Ecto neural progenitor cell (in vitro differentiated cells): ENCODE measurements at regions not wholly inside any gene's neighbourhood (a gene's known extent, or its start where the extent isn't known, plus 50 kb on each side); places are given as distances from the start of the nearest gene placed in this dataset.
"Not testable (repeated sequence)": the region's sequence is repeated elsewhere in the genome, so short reads cannot be mapped to it uniquely, and the experiment has no call there.

Source experiments
- DNase-seq: peaks from one replicate; pipeline ENCODE4 v3.0.0-alpha.2; 2018; ENCODE audit warnings: low spot score

- no peak for DNase-seq
Measured at GRCh38 chr3:178099274-178099673, 437.0 kb upstream of the KCNMB2 start.

- no peak for DNase-seq
Measured at GRCh38 chr3:178099862-178100261, 436.4 kb upstream of the KCNMB2 start.

DNA sequence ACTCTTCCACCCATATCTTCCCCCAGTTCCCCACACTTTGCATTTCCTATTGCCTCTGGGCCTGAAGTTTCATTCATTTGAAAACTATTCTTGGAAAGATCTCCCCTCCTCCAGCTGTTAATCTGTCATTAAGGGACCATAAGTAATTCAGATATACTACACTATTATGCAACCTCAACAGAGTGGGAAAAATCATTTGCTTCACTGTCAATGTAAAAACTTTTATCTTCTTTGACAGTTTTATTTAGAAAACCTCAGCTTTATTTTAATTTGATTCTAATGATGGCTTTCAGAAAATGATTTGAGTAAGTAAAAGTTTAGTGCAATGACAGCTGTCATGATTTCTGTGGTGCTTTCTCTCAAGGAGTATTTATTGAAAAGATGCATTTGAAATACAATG is 435.3 kb upstream of the KCNMB2 start:
- DNase-seq: no peak

DNA sequence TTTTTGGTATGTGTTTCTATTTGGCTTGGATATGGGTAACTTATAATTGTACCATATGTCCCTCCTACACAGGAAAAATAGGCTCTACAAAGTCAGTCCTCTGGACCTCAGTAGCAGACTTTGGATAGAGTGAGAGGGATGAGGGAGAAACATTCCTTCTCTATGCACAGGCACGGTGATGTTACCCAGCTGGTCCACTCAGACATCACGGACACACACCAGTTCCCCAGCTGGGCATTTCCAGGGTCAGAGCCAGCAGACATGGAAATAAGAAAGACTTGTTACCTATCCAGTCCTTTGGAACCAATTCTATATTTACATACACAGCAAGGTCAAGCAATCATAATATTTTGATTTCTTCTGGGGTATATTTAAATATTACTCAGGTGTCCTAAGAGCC is 433.1 kb upstream of the KCNMB2 start:
- DNase-seq: no peak

DNA sequence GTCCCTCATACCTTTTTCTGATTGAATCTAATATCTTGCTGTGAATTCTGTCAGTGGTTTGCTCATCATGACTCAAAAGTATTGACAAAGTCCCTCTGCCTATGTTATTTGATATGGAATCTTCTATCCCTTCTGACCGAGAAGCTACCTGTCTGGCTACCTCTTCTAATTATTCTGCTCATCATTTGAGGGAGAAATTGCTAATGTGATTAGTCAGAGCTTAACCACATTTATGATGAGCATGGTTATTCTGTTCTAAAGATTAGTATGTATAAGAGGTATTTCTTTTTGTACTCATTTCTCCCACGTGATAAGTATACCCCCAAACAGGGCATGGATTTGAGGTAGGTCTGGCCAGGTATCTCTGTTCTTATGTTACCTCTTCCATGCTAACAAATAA is 428.4 kb upstream of the KCNMB2 start:
- no peak for DNase-seq

DNA sequence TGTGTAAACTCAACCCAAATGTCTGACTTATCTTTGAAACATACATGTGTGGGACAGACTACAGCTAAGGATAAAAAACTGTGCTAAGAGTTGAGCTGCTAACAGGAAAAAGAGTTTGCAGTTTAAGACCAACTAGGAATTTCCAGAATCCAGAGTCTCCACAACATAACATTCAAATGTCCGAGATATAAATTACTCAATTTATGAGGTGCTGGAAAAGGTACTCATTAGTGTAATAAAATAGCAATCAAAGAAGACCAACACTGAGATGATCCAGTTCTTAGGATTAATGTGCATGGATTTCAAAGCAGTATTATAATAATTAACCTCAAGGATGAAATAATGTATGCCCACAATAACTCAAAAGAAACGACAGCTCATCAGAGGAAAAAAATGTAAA is 426.5 kb upstream of the KCNMB2 start:
- no peak for DNase-seq

DNA sequence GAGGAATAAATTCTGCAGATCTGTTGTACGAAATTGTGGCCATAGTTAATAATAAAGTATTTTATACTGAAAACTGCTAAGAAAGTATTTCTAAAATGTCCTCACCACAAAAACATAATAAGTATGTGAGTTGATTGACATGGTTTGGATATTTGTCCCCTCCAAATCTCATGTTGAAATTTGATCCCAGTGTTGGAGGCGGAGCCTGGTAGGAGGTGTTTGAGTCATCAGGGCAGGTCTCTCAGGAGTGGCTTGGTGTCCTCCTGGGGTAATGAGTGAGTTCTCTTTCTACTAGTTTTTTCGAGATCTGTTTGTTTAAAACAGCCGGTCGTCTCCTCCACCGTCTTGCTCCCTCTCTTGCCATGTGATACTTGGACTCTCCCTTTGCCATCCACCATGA is 424.1 kb upstream of the KCNMB2 start:
- no peak for DNase-seq

DNA sequence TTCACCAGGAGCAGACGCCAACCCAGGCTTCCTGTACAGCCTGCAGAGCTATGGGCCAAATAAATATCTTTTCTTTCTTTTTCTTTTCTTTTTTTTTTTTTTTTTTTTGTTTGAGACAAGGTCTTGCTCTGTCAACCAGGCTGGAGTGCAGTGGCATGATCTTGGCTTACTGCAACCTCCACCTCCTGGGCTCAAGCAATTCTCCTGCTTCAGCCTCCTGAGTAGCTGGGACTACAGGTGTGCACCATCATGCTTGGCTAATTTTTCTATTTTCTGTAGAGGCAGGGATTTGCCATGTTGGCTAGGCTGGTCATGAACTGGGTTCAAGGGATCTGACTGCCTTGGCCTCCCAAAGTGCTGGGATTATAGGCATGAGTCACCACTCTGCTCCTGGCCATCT is 423.7 kb upstream of the KCNMB2 start:
- not testable (repeated sequence) for DNase-seq

- DNase-seq: no peak
Measured at GRCh38 chr3:178117641-178118040, 418.6 kb upstream of the KCNMB2 start.

GRCh38 chr3:178119608-178120295 is 416.5 kb upstream of the KCNMB2 start:
- not testable (repeated sequence) for DNase-seq

- DNase-seq: no peak
Measured at GRCh38 chr3:178120367-178120766, 415.9 kb upstream of the KCNMB2 start.

DNA sequence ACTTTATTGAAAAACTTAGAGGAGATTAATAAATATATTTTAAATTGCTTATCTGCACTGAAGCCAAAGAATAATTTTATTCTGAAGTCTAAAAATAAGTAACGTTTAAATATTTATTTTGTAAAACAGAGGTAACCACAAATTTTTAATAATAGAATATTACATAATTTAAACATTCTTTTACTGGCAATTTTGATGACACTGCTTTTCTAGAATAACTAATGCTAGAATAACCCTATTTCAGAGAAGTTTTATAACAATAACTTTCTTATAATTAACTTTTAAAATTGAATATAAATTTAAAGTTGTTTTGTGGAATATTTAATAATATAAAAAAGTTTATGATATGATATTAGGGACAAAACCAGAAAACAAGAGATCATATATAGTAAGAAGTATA is 409.6 kb upstream of the KCNMB2 start:
- DNase-seq: no peak

DNA sequence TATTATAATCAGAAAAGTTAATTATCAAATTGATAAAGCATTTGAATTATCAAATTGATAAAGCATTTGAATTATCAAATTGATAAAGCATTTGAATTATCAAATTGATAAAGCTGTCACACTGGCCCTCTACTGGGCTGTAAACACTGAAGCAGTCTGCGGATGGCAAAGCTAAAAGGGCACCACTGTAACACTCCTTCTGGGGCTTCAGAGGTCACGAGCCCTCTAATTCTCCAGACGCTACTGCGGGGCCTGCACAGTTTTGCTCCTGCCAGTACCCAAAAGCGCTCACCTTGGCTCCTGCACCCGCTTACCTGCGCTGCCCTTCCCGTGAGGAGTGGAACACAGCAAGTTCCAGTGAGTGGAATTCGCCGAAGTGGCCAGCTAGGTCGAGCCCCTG is 409.0 kb upstream of the KCNMB2 start:
- DNase-seq: no peak

DNA sequence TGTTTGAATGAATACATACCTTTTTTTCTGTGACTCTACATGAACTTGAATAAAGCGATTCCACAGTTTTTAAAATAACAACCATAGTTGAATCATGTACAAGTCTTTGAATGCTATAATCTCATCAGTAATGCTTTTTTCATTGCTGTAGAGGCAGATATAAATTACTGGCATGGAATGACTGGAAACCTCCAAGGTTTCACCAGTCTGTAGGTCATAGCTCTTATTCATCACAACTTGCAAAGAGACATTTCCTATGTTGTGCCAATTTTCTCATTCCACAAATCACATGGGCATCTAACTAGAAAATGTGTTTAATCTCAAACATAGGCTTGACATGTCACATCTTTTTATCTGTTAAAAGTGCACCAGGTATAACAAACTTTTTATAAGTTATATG is 407.1 kb upstream of the KCNMB2 start:
- DNase-seq: no peak

DNA sequence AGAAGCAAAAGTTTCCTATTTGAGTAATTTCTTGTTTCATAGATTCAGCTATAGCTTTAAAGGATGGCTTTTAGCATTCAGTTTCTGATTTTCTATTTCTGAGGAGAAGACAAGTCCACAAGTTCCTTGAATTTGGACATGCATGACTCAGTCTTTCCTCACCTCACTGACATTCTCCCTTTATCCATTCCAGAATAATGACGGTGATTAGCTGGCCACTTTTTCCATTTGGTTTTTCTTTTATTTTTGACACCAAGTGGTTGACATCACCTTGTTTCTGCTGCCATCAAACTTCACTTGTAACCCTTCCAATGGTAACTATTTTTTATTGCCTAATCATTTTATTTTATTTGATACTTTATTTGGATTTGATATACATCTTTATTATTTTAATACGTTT is 404.4 kb upstream of the KCNMB2 start:
- no peak for DNase-seq

DNA sequence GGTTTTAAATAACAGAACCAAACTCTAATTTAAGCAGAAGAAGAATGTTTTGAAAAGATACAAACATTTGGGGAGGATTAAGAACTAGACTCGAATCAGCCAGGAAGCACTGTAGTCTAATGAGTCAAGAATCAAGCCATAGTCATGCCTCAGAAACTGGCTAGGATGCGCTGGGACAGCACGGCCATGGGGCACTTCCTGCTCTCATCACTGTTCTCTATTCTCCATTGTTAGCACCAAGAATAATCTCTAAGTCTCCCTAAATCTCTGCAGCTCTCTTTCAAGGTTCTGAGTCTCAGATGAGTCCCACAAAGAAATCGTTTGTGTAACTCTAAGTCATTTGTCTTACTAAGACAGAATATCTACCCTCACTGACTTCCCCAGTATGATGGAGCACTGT is 399.0 kb upstream of the KCNMB2 start:
- no peak for DNase-seq

- no peak for DNase-seq
Measured at GRCh38 chr3:178137831-178138230, 398.4 kb upstream of the KCNMB2 start.

DNA sequence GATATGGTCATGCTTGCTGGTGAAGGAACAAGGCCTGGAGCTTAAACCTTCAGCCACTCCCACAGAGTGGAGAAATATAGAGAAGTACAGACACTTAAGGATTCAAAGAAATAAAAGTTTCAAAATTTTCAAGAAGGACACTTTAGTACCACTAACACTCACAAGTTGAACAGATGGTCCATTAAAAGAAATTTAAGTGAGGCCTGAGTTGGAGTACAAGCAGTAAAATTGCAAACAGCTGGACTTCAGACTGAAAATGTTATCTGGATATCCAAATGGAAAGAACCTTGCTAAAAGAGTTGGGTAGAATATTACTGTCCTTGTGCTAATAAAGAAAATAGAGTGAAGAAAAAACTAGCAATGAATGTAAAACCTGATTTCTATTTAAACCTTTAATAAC is 397.1 kb upstream of the KCNMB2 start:
- DNase-seq: no peak

GRCh38 chr3:178140531-178141304 is 395.5 kb upstream of the KCNMB2 start:
- no peak for DNase-seq

- DNase-seq: not testable (repeated sequence)
Measured at GRCh38 chr3:178141305-178141684, 394.9 kb upstream of the KCNMB2 start.

GRCh38 chr3:178146406-178146831 is 389.8 kb upstream of the KCNMB2 start:
- no peak for DNase-seq

GRCh38 chr3:178147001-178147400 is 389.2 kb upstream of the KCNMB2 start:
- DNase-seq: no peak

- DNase-seq: no peak
Measured at GRCh38 chr3:178152031-178152806, 384.0 kb upstream of the KCNMB2 start.
